ENCODE measurements at regions not wholly inside any gene's neighbourhood (a gene's known extent, or its start where the extent isn't known, plus 50 kb on each side); places are given as distances from the start of the nearest gene placed in this dataset.

- Histone ChIP-seq H3K9me3 (ENCODE audit: control insufficient read depth, insufficient read depth, low read depth, low read length) (no peaks in the 10 kb centered on the region), H3K36me3 (ENCODE audit: control insufficient read depth, insufficient read depth, low read length) (no peaks in the 10 kb centered on the region), H3K27ac (ENCODE audit: low read length) (no peak overlapping the region), H3K4me3 (ENCODE audit: low read depth in 2 of 2, low read length in 2 of 2) (no peak overlapping the region), H3K27me3 (ENCODE audit: control insufficient read depth, insufficient read depth, low read length) (no peaks in the 10 kb centered on the region), H3K4me1 (ENCODE audit: control insufficient read depth, insufficient read depth, low read length) (no peaks in the 10 kb centered on the region)
- ATAC-seq (no peak), DNase-seq (ENCODE audit: low read depth, low spot score) (no peak)
- intact Hi-C loops (cut with micrococcal nuclease; ENCODE audit: unreplicated experiment), result no loop called here
- TF ChIP-seq, protein P1, sequence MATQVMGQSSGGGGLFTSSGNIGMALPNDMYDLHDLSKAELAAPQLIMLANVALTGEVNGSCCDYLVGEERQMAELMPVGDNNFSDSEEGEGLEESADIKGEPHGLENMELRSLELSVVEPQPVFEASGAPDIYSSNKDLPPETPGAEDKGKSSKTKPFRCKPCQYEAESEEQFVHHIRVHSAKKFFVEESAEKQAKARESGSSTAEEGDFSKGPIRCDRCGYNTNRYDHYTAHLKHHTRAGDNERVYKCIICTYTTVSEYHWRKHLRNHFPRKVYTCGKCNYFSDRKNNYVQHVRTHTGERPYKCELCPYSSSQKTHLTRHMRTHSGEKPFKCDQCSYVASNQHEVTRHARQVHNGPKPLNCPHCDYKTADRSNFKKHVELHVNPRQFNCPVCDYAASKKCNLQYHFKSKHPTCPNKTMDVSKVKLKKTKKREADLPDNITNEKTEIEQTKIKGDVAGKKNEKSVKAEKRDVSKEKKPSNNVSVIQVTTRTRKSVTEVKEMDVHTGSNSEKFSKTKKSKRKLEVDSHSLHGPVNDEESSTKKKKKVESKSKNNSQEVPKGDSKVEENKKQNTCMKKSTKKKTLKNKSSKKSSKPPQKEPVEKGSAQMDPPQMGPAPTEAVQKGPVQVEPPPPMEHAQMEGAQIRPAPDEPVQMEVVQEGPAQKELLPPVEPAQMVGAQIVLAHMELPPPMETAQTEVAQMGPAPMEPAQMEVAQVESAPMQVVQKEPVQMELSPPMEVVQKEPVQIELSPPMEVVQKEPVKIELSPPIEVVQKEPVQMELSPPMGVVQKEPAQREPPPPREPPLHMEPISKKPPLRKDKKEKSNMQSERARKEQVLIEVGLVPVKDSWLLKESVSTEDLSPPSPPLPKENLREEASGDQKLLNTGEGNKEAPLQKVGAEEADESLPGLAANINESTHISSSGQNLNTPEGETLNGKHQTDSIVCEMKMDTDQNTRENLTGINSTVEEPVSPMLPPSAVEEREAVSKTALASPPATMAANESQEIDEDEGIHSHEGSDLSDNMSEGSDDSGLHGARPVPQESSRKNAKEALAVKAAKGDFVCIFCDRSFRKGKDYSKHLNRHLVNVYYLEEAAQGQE (IDR thresholded peaks at IDR 0.05; ENCODE audit: insufficient read depth in 1 of 2, low read depth in 2 of 2, low read length in 1 of 2), result no peak
- TF ChIP-seq TCF7L2 (IDR thresholded peaks at IDR 0.05; ENCODE audit: low read depth, low read length) (no peak), POLR2AphosphoS5 (IDR thresholded peaks at IDR 0.05; ENCODE audit: low read depth, low read length) (no peak), SIN3A (IDR thresholded peaks at IDR 0.05; ENCODE audit: borderline replicate concordance, insufficient read depth, low read depth, low read length) (no peak), CTCF (IDR thresholded peaks at IDR 0.05) (no peak)
- ChIA-PET POLR2A (no interaction called here), CTCF (no interaction called here)
- in situ Hi-C loops (cut with HindIII; ENCODE audit: low pct_unique_long_range_greater_than_20kb, low sequenced_read_pairs), result no loop called here
- BruUV-seq (replicated peaks), result no TSS peak
These were observed 57.0 kb upstream of the MAGEB16 start for GRCh38 chrX:35741142-35741541.

- no peak for DNase-seq (ENCODE audit: low read depth, low spot score)
- ChIA-PET CTCF (no interaction called here), POLR2A (no interaction called here)
- BruUV-seq (replicated peaks), result no TSS peak
- no peak overlapping the region for H3K4me3 ChIP-seq (ENCODE audit: low read depth in 2 of 2, low read length in 2 of 2)
- H3K36me3 ChIP-seq (ENCODE audit: control insufficient read depth, insufficient read depth, low read length), result no peaks in the 10 kb centered on the region
- no peaks in the 10 kb centered on the region for H3K9me3 ChIP-seq (ENCODE audit: control insufficient read depth, insufficient read depth, low read depth, low read length)
- TF ChIP-seq, protein P1 (IDR thresholded peaks at IDR 0.05; ENCODE audit: insufficient read depth in 1 of 2, low read depth in 2 of 2, low read length in 1 of 2), result no peak
- TF ChIP-seq TCF7L2 (IDR thresholded peaks at IDR 0.05; ENCODE audit: low read depth, low read length) (no peak), SIN3A (IDR thresholded peaks at IDR 0.05; ENCODE audit: borderline replicate concordance, insufficient read depth, low read depth, low read length) (no peak), POLR2AphosphoS5 (IDR thresholded peaks at IDR 0.05; ENCODE audit: low read depth, low read length) (no peak), CTCF (IDR thresholded peaks at IDR 0.05) (no peak)
- no peak for ATAC-seq
- H3K27ac ChIP-seq (ENCODE audit: low read length), result no peak overlapping the region
- in situ Hi-C loops (cut with HindIII; ENCODE audit: low pct_unique_long_range_greater_than_20kb, low sequenced_read_pairs), result no loop called here
- H3K27me3 ChIP-seq (ENCODE audit: control insufficient read depth, insufficient read depth, low read length), result no peaks in the 10 kb centered on the region
- H3K4me1 ChIP-seq (ENCODE audit: control insufficient read depth, insufficient read depth, low read length), result no peaks in the 10 kb centered on the region
- intact Hi-C loops (cut with micrococcal nuclease; ENCODE audit: unreplicated experiment), result no loop called here
These were observed 54.8 kb upstream of the MAGEB16 start for GRCh38 chrX:35743331-35743730.

Data from Panc1 (cell line).